ENCODE measurements at regions not wholly inside any gene's neighbourhood (a gene's known extent, or its start where the extent isn't known, plus 50 kb on each side); places are given as distances from the start of the nearest gene placed in this dataset.

DNA sequence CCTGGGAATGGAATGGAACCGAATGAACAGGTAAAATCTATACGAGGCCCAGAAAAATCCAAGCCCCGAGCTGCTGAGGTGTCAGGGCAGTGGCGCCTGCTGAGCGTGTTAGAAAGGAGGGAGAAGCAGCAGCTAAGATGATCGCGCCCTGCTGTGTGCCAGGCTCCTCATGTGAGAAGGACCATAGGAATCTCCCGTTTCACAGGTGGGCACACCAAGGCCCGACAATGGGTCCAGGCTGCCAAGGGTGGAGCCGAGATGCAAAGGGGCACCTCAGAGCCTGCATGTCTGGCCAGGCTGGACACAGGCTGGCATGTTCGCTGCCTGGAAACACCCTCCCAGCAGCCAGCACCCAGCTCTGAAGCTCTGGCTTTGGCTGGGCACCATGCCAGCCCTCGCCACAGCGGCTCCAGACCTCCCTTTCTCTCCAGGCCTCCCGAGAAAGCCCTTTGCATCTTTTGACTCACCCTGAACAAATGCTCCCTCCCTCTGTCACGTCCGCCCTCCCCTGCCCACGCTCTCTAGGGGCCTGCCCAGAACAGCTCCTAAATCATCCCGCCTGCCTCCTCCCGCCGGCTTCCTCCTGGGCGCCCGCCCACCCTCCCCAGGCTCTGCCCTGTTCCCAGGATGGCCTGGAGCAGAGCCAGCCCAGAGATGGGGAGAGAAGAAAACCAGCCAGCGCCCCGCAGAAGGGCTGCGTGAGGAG is 217.8 kb upstream of the GSE1 start:
- TF ChIP-seq, protein P1, sequence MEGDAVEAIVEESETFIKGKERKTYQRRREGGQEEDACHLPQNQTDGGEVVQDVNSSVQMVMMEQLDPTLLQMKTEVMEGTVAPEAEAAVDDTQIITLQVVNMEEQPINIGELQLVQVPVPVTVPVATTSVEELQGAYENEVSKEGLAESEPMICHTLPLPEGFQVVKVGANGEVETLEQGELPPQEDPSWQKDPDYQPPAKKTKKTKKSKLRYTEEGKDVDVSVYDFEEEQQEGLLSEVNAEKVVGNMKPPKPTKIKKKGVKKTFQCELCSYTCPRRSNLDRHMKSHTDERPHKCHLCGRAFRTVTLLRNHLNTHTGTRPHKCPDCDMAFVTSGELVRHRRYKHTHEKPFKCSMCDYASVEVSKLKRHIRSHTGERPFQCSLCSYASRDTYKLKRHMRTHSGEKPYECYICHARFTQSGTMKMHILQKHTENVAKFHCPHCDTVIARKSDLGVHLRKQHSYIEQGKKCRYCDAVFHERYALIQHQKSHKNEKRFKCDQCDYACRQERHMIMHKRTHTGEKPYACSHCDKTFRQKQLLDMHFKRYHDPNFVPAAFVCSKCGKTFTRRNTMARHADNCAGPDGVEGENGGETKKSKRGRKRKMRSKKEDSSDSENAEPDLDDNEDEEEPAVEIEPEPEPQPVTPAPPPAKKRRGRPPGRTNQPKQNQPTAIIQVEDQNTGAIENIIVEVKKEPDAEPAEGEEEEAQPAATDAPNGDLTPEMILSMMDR (IDR thresholded peaks at IDR 0.05) = no peak
- no peak for TF ChIP-seq POLR2A (IDR thresholded peaks at IDR 0.05)

Measured in body of pancreas (tissue), 4 donors.